Transverse colon (tissue), 4 donors: ENCODE measurements at regions not wholly inside any gene's neighbourhood (a gene's known extent, or its start where the extent isn't known, plus 50 kb on each side); places are given as distances from the start of the nearest gene placed in this dataset.

Experiments
- EP300 ChIP-seq: sonication (generic); formaldehyde crosslinking; IDR thresholded peaks from one replicate; pipeline ENCODE4 v1.6.1; 2017; ENCODE audit warnings: antibody characterized with exemption, low read depth
- POLR2A ChIP-seq: fragments of 450-650 bp; IDR thresholded peaks from one replicate; pipeline ENCODE4 v1.6.1; 2016; ENCODE audit warnings: antibody characterized with exemption, mild to moderate bottlenecking, moderate library complexity
- POLR2AphosphoS5 ChIP-seq, 3 donors: sonication (generic); formaldehyde crosslinking; IDR thresholded peaks; one replicate each; pipeline ENCODE4 v1.6.1; 2016; ENCODE audit warnings: antibody characterized with exemption in 3 of 3
- TF ChIP-seq, protein P1 (sequence below), 5 experiments: fragments of 200-600 bp in 3 of 5; fragments of 450-650 bp in 2 of 5; sonication (generic) in 3 of 5; IDR thresholded peaks; 1 replicate in 2 of 5; 2 replicates in 3 of 5; pipeline ENCODE4 v1.5.1; 2016 to 2017; ENCODE audit warnings: antibody characterized with exemption in 5 of 5, inconsistent platforms in 3 of 5, mild to moderate bottlenecking in 2 of 5, moderate library complexity in 1 of 5

DNA sequence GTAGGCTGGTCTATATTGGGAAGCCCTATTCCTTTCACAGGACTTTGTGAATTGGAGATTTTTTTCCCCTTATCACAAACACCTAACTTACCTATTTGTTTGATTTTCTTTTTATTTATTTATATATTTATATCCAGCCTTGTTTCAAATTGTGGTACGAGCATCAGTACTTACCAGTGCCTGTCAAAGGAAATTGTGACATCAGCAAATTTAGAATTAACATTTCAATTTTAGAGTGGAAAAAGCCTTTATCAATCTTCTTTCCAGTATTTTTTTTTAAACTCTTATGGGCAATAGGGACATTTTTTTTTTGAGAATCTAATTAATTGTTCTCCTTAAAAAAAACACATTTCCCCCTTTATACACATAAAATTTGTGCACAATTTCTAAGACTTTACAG, 790.2 kb downstream of the PRELID2 start:
- TF ChIP-seq, protein P1, sequence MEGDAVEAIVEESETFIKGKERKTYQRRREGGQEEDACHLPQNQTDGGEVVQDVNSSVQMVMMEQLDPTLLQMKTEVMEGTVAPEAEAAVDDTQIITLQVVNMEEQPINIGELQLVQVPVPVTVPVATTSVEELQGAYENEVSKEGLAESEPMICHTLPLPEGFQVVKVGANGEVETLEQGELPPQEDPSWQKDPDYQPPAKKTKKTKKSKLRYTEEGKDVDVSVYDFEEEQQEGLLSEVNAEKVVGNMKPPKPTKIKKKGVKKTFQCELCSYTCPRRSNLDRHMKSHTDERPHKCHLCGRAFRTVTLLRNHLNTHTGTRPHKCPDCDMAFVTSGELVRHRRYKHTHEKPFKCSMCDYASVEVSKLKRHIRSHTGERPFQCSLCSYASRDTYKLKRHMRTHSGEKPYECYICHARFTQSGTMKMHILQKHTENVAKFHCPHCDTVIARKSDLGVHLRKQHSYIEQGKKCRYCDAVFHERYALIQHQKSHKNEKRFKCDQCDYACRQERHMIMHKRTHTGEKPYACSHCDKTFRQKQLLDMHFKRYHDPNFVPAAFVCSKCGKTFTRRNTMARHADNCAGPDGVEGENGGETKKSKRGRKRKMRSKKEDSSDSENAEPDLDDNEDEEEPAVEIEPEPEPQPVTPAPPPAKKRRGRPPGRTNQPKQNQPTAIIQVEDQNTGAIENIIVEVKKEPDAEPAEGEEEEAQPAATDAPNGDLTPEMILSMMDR (IDR thresholded peaks at IDR 0.05), result no peak
- no peak for TF ChIP-seq POLR2AphosphoS5 (IDR thresholded peaks at IDR 0.05)
- no peak for TF ChIP-seq EP300
- TF ChIP-seq POLR2A, result no peak
